ENCODE measurements at regions not wholly inside any gene's neighbourhood (a gene's known extent, or its start where the extent isn't known, plus 50 kb on each side); places are given as distances from the start of the nearest gene placed in this dataset.

DNA sequence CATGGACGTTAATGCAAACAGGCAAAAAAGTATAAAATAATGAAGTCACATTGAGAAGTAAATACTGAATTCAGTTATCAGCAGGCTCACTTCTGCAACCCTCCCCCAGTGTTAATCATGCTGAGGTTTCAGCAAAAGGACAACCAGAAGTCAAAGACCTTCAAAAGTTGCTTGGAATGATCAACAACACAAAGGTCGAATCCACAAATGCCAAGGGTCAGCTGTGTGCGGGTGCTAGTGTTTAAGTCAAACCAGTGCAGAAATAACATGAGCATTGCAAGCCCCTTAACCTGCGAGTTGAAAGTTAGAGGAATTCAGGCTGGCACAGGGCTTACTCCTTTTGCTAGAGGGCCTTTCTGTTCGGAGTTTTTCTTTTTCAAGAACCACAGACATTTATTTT lies 436.7 kb upstream of the SEL1L start:
- TF ChIP-seq, protein P1, sequence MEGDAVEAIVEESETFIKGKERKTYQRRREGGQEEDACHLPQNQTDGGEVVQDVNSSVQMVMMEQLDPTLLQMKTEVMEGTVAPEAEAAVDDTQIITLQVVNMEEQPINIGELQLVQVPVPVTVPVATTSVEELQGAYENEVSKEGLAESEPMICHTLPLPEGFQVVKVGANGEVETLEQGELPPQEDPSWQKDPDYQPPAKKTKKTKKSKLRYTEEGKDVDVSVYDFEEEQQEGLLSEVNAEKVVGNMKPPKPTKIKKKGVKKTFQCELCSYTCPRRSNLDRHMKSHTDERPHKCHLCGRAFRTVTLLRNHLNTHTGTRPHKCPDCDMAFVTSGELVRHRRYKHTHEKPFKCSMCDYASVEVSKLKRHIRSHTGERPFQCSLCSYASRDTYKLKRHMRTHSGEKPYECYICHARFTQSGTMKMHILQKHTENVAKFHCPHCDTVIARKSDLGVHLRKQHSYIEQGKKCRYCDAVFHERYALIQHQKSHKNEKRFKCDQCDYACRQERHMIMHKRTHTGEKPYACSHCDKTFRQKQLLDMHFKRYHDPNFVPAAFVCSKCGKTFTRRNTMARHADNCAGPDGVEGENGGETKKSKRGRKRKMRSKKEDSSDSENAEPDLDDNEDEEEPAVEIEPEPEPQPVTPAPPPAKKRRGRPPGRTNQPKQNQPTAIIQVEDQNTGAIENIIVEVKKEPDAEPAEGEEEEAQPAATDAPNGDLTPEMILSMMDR (IDR thresholded peaks at IDR 0.05): no peak
- no peak for TF ChIP-seq POLR2A (IDR thresholded peaks at IDR 0.05)
